NCI-H2227 (cell line): ENCODE measurements at regions not wholly inside any gene's neighbourhood (a gene's known extent, or its start where the extent isn't known, plus 50 kb on each side); places are given as distances from the start of the nearest gene placed in this dataset.
"Not testable (repeated sequence)": the region's sequence is repeated elsewhere in the genome, so short reads cannot be mapped to it uniquely, and the experiment has no call there.

Source experiments
- DNase-seq: peaks from one replicate; lab custom pipeline; 2025; ENCODE audit not compliant: unreplicated experiment; lab: John Stamatoyannopoulos, UW

- no peak for DNase-seq
These were observed 94.7 kb upstream of the SRD5A3 start for GRCh38 chr4:55251342-55251741.

GRCh38 chr4:55251896-55252295 lies 94.1 kb upstream of the SRD5A3 start:
- DNase-seq = no peak

- DNase-seq = no peak
These were observed 92.0 kb upstream of the SRD5A3 start for GRCh38 chr4:55253948-55254593.

- no peak for DNase-seq
These were observed 90.9 kb upstream of the SRD5A3 start for GRCh38 chr4:55255179-55255578.

GRCh38 chr4:55256787-55257186 lies 89.3 kb upstream of the SRD5A3 start:
- DNase-seq = no peak

GRCh38 chr4:55258152-55258865 lies 87.7 kb upstream of the SRD5A3 start:
- DNase-seq = no peak

- DNase-seq = no peak
These were observed 86.7 kb upstream of the SRD5A3 start for GRCh38 chr4:55259294-55259693.

GRCh38 chr4:55269470-55269869 lies 76.6 kb upstream of the SRD5A3 start:
- no peak for DNase-seq

- no peak for DNase-seq
These were observed 76.0 kb upstream of the SRD5A3 start for GRCh38 chr4:55269995-55270394.

GRCh38 chr4:55270481-55270880 lies 75.6 kb upstream of the SRD5A3 start:
- no peak for DNase-seq

- DNase-seq = no peak
These were observed 73.9 kb upstream of the SRD5A3 start for GRCh38 chr4:55272102-55272501.

- no peak for DNase-seq
These were observed 73.5 kb upstream of the SRD5A3 start for GRCh38 chr4:55272589-55272988.

- DNase-seq = no peak
These were observed 69.0 kb upstream of the SRD5A3 start for GRCh38 chr4:55277011-55277410.

- DNase-seq = no peak
These were observed 67.7 kb upstream of the SRD5A3 start for GRCh38 chr4:55278316-55278715.

GRCh38 chr4:55280474-55280873 lies 65.6 kb upstream of the SRD5A3 start:
- DNase-seq = not testable (repeated sequence)

- not testable (repeated sequence) for DNase-seq
These were observed 64.8 kb upstream of the SRD5A3 start for GRCh38 chr4:55281118-55281683.

- no peak for DNase-seq
These were observed 61.7 kb upstream of the SRD5A3 start for GRCh38 chr4:55284331-55284730.

- DNase-seq = no peak
These were observed 54.8 kb upstream of the SRD5A3 start for GRCh38 chr4:55291227-55291640.

- DNase-seq = no peak
These were observed 49.9 kb upstream of the SRD5A3 start for GRCh38 chr4:55296096-55296495.
